ENCODE measurements at regions not wholly inside any gene's neighbourhood (a gene's known extent, or its start where the extent isn't known, plus 50 kb on each side); places are given as distances from the start of the nearest gene placed in this dataset.

DNA sequence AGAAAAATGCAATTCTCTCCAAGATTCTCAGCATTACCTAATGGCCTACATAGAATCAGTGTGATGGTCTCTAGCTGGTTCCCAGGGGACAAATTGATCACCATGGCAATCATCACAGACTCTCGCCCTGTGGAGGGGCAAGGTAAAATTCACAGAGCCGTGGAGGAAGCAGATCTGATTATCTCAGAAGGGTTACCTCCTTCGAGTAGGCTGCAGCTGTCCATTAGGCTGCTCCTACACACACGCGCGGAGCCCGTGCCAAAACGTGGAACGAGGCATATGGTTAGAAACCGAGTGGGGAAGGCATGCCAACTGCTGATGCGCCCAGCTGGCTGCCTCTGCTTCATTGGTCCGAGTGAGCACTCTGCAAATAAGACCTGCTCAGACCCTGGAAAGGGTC lies 52.8 kb upstream of the PTER start:
- TF ChIP-seq, protein P1, sequence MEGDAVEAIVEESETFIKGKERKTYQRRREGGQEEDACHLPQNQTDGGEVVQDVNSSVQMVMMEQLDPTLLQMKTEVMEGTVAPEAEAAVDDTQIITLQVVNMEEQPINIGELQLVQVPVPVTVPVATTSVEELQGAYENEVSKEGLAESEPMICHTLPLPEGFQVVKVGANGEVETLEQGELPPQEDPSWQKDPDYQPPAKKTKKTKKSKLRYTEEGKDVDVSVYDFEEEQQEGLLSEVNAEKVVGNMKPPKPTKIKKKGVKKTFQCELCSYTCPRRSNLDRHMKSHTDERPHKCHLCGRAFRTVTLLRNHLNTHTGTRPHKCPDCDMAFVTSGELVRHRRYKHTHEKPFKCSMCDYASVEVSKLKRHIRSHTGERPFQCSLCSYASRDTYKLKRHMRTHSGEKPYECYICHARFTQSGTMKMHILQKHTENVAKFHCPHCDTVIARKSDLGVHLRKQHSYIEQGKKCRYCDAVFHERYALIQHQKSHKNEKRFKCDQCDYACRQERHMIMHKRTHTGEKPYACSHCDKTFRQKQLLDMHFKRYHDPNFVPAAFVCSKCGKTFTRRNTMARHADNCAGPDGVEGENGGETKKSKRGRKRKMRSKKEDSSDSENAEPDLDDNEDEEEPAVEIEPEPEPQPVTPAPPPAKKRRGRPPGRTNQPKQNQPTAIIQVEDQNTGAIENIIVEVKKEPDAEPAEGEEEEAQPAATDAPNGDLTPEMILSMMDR (IDR thresholded peaks at IDR 0.05) = no peak
- no peak for TF ChIP-seq POLR2A (IDR thresholded peaks at IDR 0.05)
